DND-41 (cell line): ENCODE measurements at regions not wholly inside any gene's neighbourhood (a gene's known extent, or its start where the extent isn't known, plus 50 kb on each side); places are given as distances from the start of the nearest gene placed in this dataset.

Experiments used
- CTCF ChIP-seq: IDR thresholded peaks from 2 replicates; pipeline ENCODE4 v1.5.1; 2012; ENCODE audit warnings: borderline replicate concordance, low read length, moderate library complexity, mild to moderate bottlenecking; ENCODE audit not compliant: poor library complexity, severe bottlenecking; ENCODE audit errors: extremely low read depth
- EZH2 ChIP-seq: IDR thresholded peaks from 3 replicates; pipeline ENCODE4 v1.6.1; 2012; ENCODE audit warnings: borderline replicate concordance, low read depth, mild to moderate bottlenecking, moderate library complexity, low read length, inconsistent platforms; ENCODE audit not compliant: severe bottlenecking

GRCh38 chr2:219877728-219878127, 250.3 kb downstream of the SLC4A3 start:
- TF ChIP-seq CTCF (no peak), EZH2 (no peak)
